Gastroesophageal sphincter (tissue), 4 donors: ENCODE measurements at regions not wholly inside any gene's neighbourhood (a gene's known extent, or its start where the extent isn't known, plus 50 kb on each side); places are given as distances from the start of the nearest gene placed in this dataset.
A peak's percentile ranks its signal among the peaks of the same experiment; 100 is the strongest.

Source experiments
- ATAC-seq: fragments of 150-250 bp; one replicate; pipeline ENCODE4 v1.9.1; 2016; ENCODE audit warnings: mild to moderate bottlenecking, moderate library complexity
- H3K27ac ChIP-seq, 4 donors: fragments of 200-600 bp; sonication (generic) in 3 of 4; 1 replicate in 3 of 4; 2 replicates in 1 of 4; pipeline ENCODE4 v1.5.1; 2016 to 2019
- H3K27me3 ChIP-seq: fragments of 200-600 bp; sonication (generic); one replicate; pipeline ENCODE4 v1.5.1; 2019
- H3K36me3 ChIP-seq, 2 donors: fragments of 200-600 bp; sonication (generic); one replicate each; pipeline ENCODE4 v1.5.1; 2019; ENCODE audit warnings: control low read depth in 1 of 2
- H3K4me1 ChIP-seq, 3 donors: fragments of 200-600 bp; sonication (generic); 1 replicate in 2 of 3; 2 replicates in 1 of 3; pipeline ENCODE4 v1.5.1; 2016 to 2019; ENCODE audit warnings: control low read depth in 2 of 3
- H3K4me3 ChIP-seq, 2 donors: fragments of 200-600 bp; sonication (generic); one replicate each; pipeline ENCODE4 v1.5.1; 2019; ENCODE audit warnings: mild to moderate bottlenecking in 1 of 2, moderate library complexity in 1 of 2
- H3K9me3 ChIP-seq, 3 donors: fragments of 200-600 bp; sonication (generic); one replicate each; pipeline ENCODE4 v1.5.1; 2017 to 2019; ENCODE audit warnings: control low read depth in 2 of 3
- CTCF ChIP-seq, 4 experiments: fragments of 200-600 bp in 2 of 4; fragments of 450-650 bp in 2 of 4; sonication (generic) in 1 of 4; IDR thresholded peaks; one replicate each; pipeline ENCODE4 v1.5.1; 2017 to 2019; ENCODE audit warnings: antibody characterized with exemption in 4 of 4, mild to moderate bottlenecking in 2 of 4, moderate library complexity in 2 of 4
- EP300 ChIP-seq: sonication (generic); formaldehyde crosslinking; IDR thresholded peaks from one replicate; pipeline ENCODE4 v1.6.1; 2017; ENCODE audit warnings: antibody characterized with exemption, mild to moderate bottlenecking
- POLR2A ChIP-seq, 2 donors: fragments of 450-650 bp; IDR thresholded peaks; one replicate each; pipeline ENCODE4 v1.6.1; 2017; ENCODE audit warnings: antibody characterized with exemption in 2 of 2, mild to moderate bottlenecking in 2 of 2, moderate library complexity in 1 of 2
- POLR2AphosphoS5 ChIP-seq: sonication (generic); formaldehyde crosslinking; IDR thresholded peaks from one replicate; pipeline ENCODE4 v1.6.1; 2017; ENCODE audit warnings: antibody characterized with exemption
- WGBS, 2 donors: methylation state at CpG; one replicate each; pipeline ENCODE4 v1.1.5; 2018; ENCODE audit warnings: low coverage in 1 of 2; 5-methylcytosine and 5-hydroxymethylcytosine counted together

GRCh38 chr1:221093903-221094791 lies 214.9 kb downstream of the HLX start:
- no peak for ATAC-seq
- TF ChIP-seq CTCF (IDR thresholded peaks at IDR 0.05) = no peak
- Histone ChIP-seq H3K4me3 (no peak overlapping the region), H3K4me1 (no peaks in the 10 kb centered on the region), H3K36me3 (no peaks in the 10 kb centered on the region), H3K27ac (no peak overlapping the region), H3K27me3 (no peaks in the 10 kb centered on the region), H3K9me3 (no peaks in the 10 kb centered on the region)
- WGBS, 2 donors = 58 to 100% methylated on average over 1 to 4 of the region's 5 CpGs

- H3K27ac ChIP-seq = peak overlapping the region in 2 of 4 donors; percentile 20 to 24
- no peaks in the 10 kb centered on the region for H3K36me3 ChIP-seq
- H3K4me1 ChIP-seq = peaks cover 0 to 24% (median 0%) of the 10 kb centered on the region in 3 donors
- no peak overlapping the region for H3K4me3 ChIP-seq
- WGBS, 2 donors = 76 to 88% methylated on average over 3 to 6 of the region's 6 CpGs
- peak; percentile 50 for ATAC-seq
- TF ChIP-seq POLR2AphosphoS5 (peak; percentile 78), POLR2A (IDR thresholded peaks at IDR 0.05) (no peak)
- H3K27me3 ChIP-seq = no peaks in the 10 kb centered on the region
- H3K9me3 ChIP-seq = no peaks in the 10 kb centered on the region
Observed at GRCh38 chr1:221097479-221098281, 218.4 kb downstream of the HLX start.

- ATAC-seq = peak; percentile 37
- Histone ChIP-seq H3K27ac (peak overlapping the region in 1 of 4 donors; percentile 20), H3K36me3 (no peaks in the 10 kb centered on the region), H3K9me3 (no peaks in the 10 kb centered on the region), H3K27me3 (no peaks in the 10 kb centered on the region), H3K4me1 (peaks cover 0 to 24% (median 0%) of the 10 kb centered on the region in 3 donors), H3K4me3 (no peak overlapping the region)
- TF ChIP-seq POLR2A (IDR thresholded peaks at IDR 0.05) (no peak), POLR2AphosphoS5 (peak; percentile 14), CTCF (IDR thresholded peaks at IDR 0.05) (no peak), EP300 (no peak)
- 83 to 84% methylated on average over 3 to 10 of the region's 10 CpGs for whole genome bisulfite sequencing, 2 donors
Observed at GRCh38 chr1:221098471-221099405, 219.5 kb downstream of the HLX start.

GRCh38 chr1:221099747-221100595 lies 220.7 kb downstream of the HLX start:
- H3K9me3 ChIP-seq = no peaks in the 10 kb centered on the region

More at GRCh38 chr1:221099747-221100595, 220.7 kb downstream of the HLX start:
- Histone ChIP-seq H3K4me1 (peaks cover 0 to 24% (median 0%) of the 10 kb centered on the region in 3 donors), H3K4me3 (no peak overlapping the region), H3K27me3 (no peaks in the 10 kb centered on the region), H3K27ac (no peak overlapping the region), H3K36me3 (no peaks in the 10 kb centered on the region)
- no peak for TF ChIP-seq POLR2A (IDR thresholded peaks at IDR 0.05)
- TF ChIP-seq EP300 = no peak
- no peak for TF ChIP-seq POLR2AphosphoS5
- no peak for TF ChIP-seq CTCF (IDR thresholded peaks at IDR 0.05)
- WGBS, 2 donors = 82 to 89% methylated on average over 9 to 10 of the region's 12 CpGs
- ATAC-seq = no peak
